ENCODE measurements at regions not wholly inside any gene's neighbourhood (a gene's known extent, or its start where the extent isn't known, plus 50 kb on each side); places are given as distances from the start of the nearest gene placed in this dataset.

- DNase-seq (ENCODE audit: low read depth in 2 of 2) = no peak
Observed at GRCh38 chr14:54306806-54307205, 90.0 kb upstream of the CDKN3 start.

- no peak for DNase-seq (ENCODE audit: low read depth in 2 of 2)
Observed at GRCh38 chr14:54309615-54310014, 87.2 kb upstream of the CDKN3 start.

GRCh38 chr14:54310151-54310850 lies 86.5 kb upstream of the CDKN3 start:
- DNase-seq (ENCODE audit: low read depth in 2 of 2) = peak in 1 of 2 donors; percentile 20

GRCh38 chr14:54310851-54311228 lies 86.0 kb upstream of the CDKN3 start:
- no peak for DNase-seq (ENCODE audit: low read depth in 2 of 2)

- DNase-seq (ENCODE audit: low read depth in 2 of 2) = peak in 1 of 2 donors; percentile 85
Observed at GRCh38 chr14:54312166-54312801, 84.5 kb upstream of the CDKN3 start.

GRCh38 chr14:54314365-54315104 lies 82.3 kb upstream of the CDKN3 start:
- no peak for DNase-seq (ENCODE audit: low read depth in 2 of 2)

- DNase-seq (ENCODE audit: low read depth in 2 of 2) = no peak
Observed at GRCh38 chr14:54316652-54317051, 80.2 kb upstream of the CDKN3 start.

GRCh38 chr14:54317391-54317790 lies 79.4 kb upstream of the CDKN3 start:
- DNase-seq (ENCODE audit: low read depth in 2 of 2) = no peak

- no peak for DNase-seq (ENCODE audit: low read depth in 2 of 2)
Observed at GRCh38 chr14:54322246-54322645, 74.6 kb upstream of the CDKN3 start.

GRCh38 chr14:54322701-54323337 lies 74.0 kb upstream of the CDKN3 start:
- no peak for DNase-seq (ENCODE audit: low read depth in 2 of 2)

GRCh38 chr14:54325766-54326165 lies 71.0 kb upstream of the CDKN3 start:
- DNase-seq (ENCODE audit: low read depth in 2 of 2) = no peak

- peak; percentile 72 to 79 for DNase-seq (ENCODE audit: low read depth in 2 of 2)
Observed at GRCh38 chr14:54329082-54329695, 67.6 kb upstream of the CDKN3 start.

- peak; percentile 20 to 62 for DNase-seq (ENCODE audit: low read depth in 2 of 2)
Observed at GRCh38 chr14:54330876-54331275, 65.9 kb upstream of the CDKN3 start.

- peak in 1 of 2 donors; percentile 11 for DNase-seq (ENCODE audit: low read depth in 2 of 2)
Observed at GRCh38 chr14:54331516-54331915, 65.3 kb upstream of the CDKN3 start.

GRCh38 chr14:54332490-54332889 lies 64.3 kb upstream of the CDKN3 start:
- no peak for DNase-seq (ENCODE audit: low read depth in 2 of 2)

- DNase-seq (ENCODE audit: low read depth in 2 of 2) = no peak
Observed at GRCh38 chr14:54333511-54333910, 63.3 kb upstream of the CDKN3 start.

GRCh38 chr14:54335569-54336155 lies 61.1 kb upstream of the CDKN3 start:
- DNase-seq (ENCODE audit: low read depth in 2 of 2) = no peak

- DNase-seq (ENCODE audit: low read depth in 2 of 2) = no peak
Observed at GRCh38 chr14:54337314-54337713, 59.5 kb upstream of the CDKN3 start.

GRCh38 chr14:54338696-54339317 lies 58.0 kb upstream of the CDKN3 start:
- DNase-seq (ENCODE audit: low read depth in 2 of 2) = peak in 1 of 2 donors; percentile 72

- DNase-seq (ENCODE audit: low read depth in 2 of 2) = no peak
Observed at GRCh38 chr14:54339771-54340170, 57.0 kb upstream of the CDKN3 start.

GRCh38 chr14:54342806-54343205 lies 54.0 kb upstream of the CDKN3 start:
- no peak for DNase-seq (ENCODE audit: low read depth in 2 of 2)
